SJSA1 (cell line): ENCODE measurements at regions not wholly inside any gene's neighbourhood (a gene's known extent, or its start where the extent isn't known, plus 50 kb on each side); places are given as distances from the start of the nearest gene placed in this dataset.
"Not testable (repeated sequence)": the region's sequence is repeated elsewhere in the genome, so short reads cannot be mapped to it uniquely, and the experiment has no call there.

Experiments used
- DNase-seq, 2 experiments: peaks; one replicate each; pipeline ENCODE4 v3.0.0-alpha.2; 2015 to 2020; ENCODE audit warnings: low spot score in 2 of 2, low read depth in 1 of 2
- H3K27ac ChIP-seq: fragments of 250-450 bp; sonication (Bioruptor Pico); 2 replicates; pipeline ENCODE4 v1.5.1; 2020; ENCODE audit warnings: mild to moderate bottlenecking, moderate library complexity
- H3K27me3 ChIP-seq: fragments of 250-450 bp; sonication (Bioruptor Pico); replicated peaks from 2 replicates; pipeline ENCODE4 v1.5.1; 2020; ENCODE audit warnings: mild to moderate bottlenecking, moderate library complexity
- H3K36me3 ChIP-seq: fragments of 250-450 bp; sonication (Bioruptor Pico); 2 replicates; pipeline ENCODE4 v1.5.1; 2020; ENCODE audit warnings: mild to moderate bottlenecking
- H3K4me1 ChIP-seq: fragments of 250-450 bp; sonication (Bioruptor Pico); replicated peaks from 2 replicates; pipeline ENCODE4 v1.6.1; 2021; ENCODE audit warnings: mild to moderate bottlenecking
- H3K4me3 ChIP-seq: fragments of 250-450 bp; sonication (Bioruptor Pico); 2 replicates; pipeline ENCODE4 v1.5.1; 2020; ENCODE audit warnings: mild to moderate bottlenecking
- H3K9me3 ChIP-seq: fragments of 250-450 bp; sonication (Bioruptor Pico); replicated peaks from 2 replicates; pipeline ENCODE4 v1.5.1; 2020; ENCODE audit warnings: mild to moderate bottlenecking

GRCh38 chr1:163571950-163572349, 250.2 kb downstream of the NUF2 start:
- no peaks in the 10 kb centered on the region for H3K4me1 ChIP-seq
- DNase-seq = no peak
- no peak overlapping the region for H3K27ac ChIP-seq
- no peak overlapping the region for H3K4me3 ChIP-seq
- H3K36me3 ChIP-seq = no peaks in the 10 kb centered on the region
- no peaks in the 10 kb centered on the region for H3K27me3 ChIP-seq
- H3K9me3 ChIP-seq = no peaks in the 10 kb centered on the region

- Histone ChIP-seq H3K4me1 (no peaks in the 10 kb centered on the region), H3K27me3 (no peaks in the 10 kb centered on the region), H3K27ac (no peak overlapping the region), H3K36me3 (no peaks in the 10 kb centered on the region), H3K9me3 (no peaks in the 10 kb centered on the region), H3K4me3 (no peak overlapping the region)
- DNase-seq = no peak
Observed at GRCh38 chr1:163574119-163574518, 252.4 kb downstream of the NUF2 start.

GRCh38 chr1:163580926-163581325, 259.2 kb downstream of the NUF2 start:
- no peak overlapping the region for H3K27ac ChIP-seq
- H3K4me3 ChIP-seq = no peak overlapping the region
- H3K27me3 ChIP-seq = no peaks in the 10 kb centered on the region
- no peaks in the 10 kb centered on the region for H3K9me3 ChIP-seq
- no peaks in the 10 kb centered on the region for H3K4me1 ChIP-seq
- DNase-seq = no peak
- H3K36me3 ChIP-seq = no peaks in the 10 kb centered on the region

- Histone ChIP-seq H3K27me3 (no peaks in the 10 kb centered on the region), H3K4me3 (no peak overlapping the region), H3K27ac (no peak overlapping the region), H3K4me1 (no peaks in the 10 kb centered on the region), H3K9me3 (no peaks in the 10 kb centered on the region), H3K36me3 (no peaks in the 10 kb centered on the region)
- no peak for DNase-seq
Observed at GRCh38 chr1:163583661-163584181, 262.0 kb downstream of the NUF2 start.

GRCh38 chr1:163585796-163586195, 264.0 kb downstream of the NUF2 start:
- Histone ChIP-seq H3K27me3 (no peaks in the 10 kb centered on the region; the same call in 1 of the 2 replicates), H3K27ac (no peak overlapping the region), H3K36me3 (no peaks in the 10 kb centered on the region), H3K4me3 (no peak overlapping the region), H3K4me1 (no peaks in the 10 kb centered on the region), H3K9me3 (no peaks in the 10 kb centered on the region)
- DNase-seq = no peak

- Histone ChIP-seq H3K9me3 (no peaks in the 10 kb centered on the region), H3K27me3 (no peaks in the 10 kb centered on the region; the same call in 1 of the 2 replicates), H3K27ac (no peak overlapping the region), H3K4me1 (no peaks in the 10 kb centered on the region), H3K36me3 (no peaks in the 10 kb centered on the region), H3K4me3 (no peak overlapping the region)
- no peak for DNase-seq
Observed at GRCh38 chr1:163588796-163589195, 267.0 kb downstream of the NUF2 start.

- Histone ChIP-seq H3K27me3 (no peaks in the 10 kb centered on the region; the same call in 1 of the 2 replicates), H3K27ac (no peak overlapping the region), H3K9me3 (no peaks in the 10 kb centered on the region), H3K36me3 (no peaks in the 10 kb centered on the region), H3K4me1 (no peaks in the 10 kb centered on the region), H3K4me3 (no peak overlapping the region)
- DNase-seq = no peak
Observed at GRCh38 chr1:163589735-163590134, 268.0 kb downstream of the NUF2 start.

GRCh38 chr1:163591131-163591530, 269.4 kb downstream of the NUF2 start:
- DNase-seq, H3K4me3 ChIP-seq, H3K27ac ChIP-seq, H3K27me3 ChIP-seq, H3K9me3 ChIP-seq, H3K36me3 ChIP-seq, H3K4me1 ChIP-seq: not testable (repeated sequence)

- H3K27ac ChIP-seq, DNase-seq, H3K27me3 ChIP-seq, H3K9me3 ChIP-seq, H3K4me3 ChIP-seq, H3K4me1 ChIP-seq, H3K36me3 ChIP-seq: not testable (repeated sequence)
Observed at GRCh38 chr1:163592623-163593022, 270.9 kb downstream of the NUF2 start.

GRCh38 chr1:163596106-163596505, 274.4 kb downstream of the NUF2 start:
- not testable (repeated sequence) for H3K9me3 ChIP-seq, DNase-seq, H3K36me3 ChIP-seq, H3K27me3 ChIP-seq, H3K27ac ChIP-seq, H3K4me3 ChIP-seq, H3K4me1 ChIP-seq

GRCh38 chr1:163596541-163597258, 274.9 kb downstream of the NUF2 start:
- H3K27me3 ChIP-seq = no peaks in the 10 kb centered on the region
- no peaks in the 10 kb centered on the region for H3K9me3 ChIP-seq
- no peaks in the 10 kb centered on the region for H3K4me1 ChIP-seq
- DNase-seq = no peak
- no peaks in the 10 kb centered on the region for H3K36me3 ChIP-seq
- no peak overlapping the region for H3K27ac ChIP-seq
- H3K4me3 ChIP-seq = no peak overlapping the region

GRCh38 chr1:163604321-163604720, 282.6 kb downstream of the NUF2 start:
- no peaks in the 10 kb centered on the region for H3K4me1 ChIP-seq
- no peaks in the 10 kb centered on the region for H3K27me3 ChIP-seq
- no peak for DNase-seq
- H3K9me3 ChIP-seq = no peaks in the 10 kb centered on the region
- H3K27ac ChIP-seq = no peak overlapping the region
- H3K36me3 ChIP-seq = no peaks in the 10 kb centered on the region
- H3K4me3 ChIP-seq = no peak overlapping the region

- no peak for DNase-seq
- H3K4me1 ChIP-seq = no peaks in the 10 kb centered on the region
- no peaks in the 10 kb centered on the region for H3K27me3 ChIP-seq
- H3K4me3 ChIP-seq = no peak overlapping the region
- no peak overlapping the region for H3K27ac ChIP-seq
- no peaks in the 10 kb centered on the region for H3K36me3 ChIP-seq
- no peaks in the 10 kb centered on the region for H3K9me3 ChIP-seq
Observed at GRCh38 chr1:163604896-163605295, 283.1 kb downstream of the NUF2 start.

- Histone ChIP-seq H3K4me1 (no peaks in the 10 kb centered on the region), H3K27ac (no peak overlapping the region), H3K36me3 (no peaks in the 10 kb centered on the region), H3K9me3 (no peaks in the 10 kb centered on the region), H3K4me3 (no peak overlapping the region), H3K27me3 (no peaks in the 10 kb centered on the region)
- no peak for DNase-seq
Observed at GRCh38 chr1:163608979-163609378, 287.2 kb downstream of the NUF2 start.

GRCh38 chr1:163609858-163610257, 288.1 kb downstream of the NUF2 start:
- Histone ChIP-seq H3K9me3 (no peaks in the 10 kb centered on the region), H3K4me1 (no peaks in the 10 kb centered on the region), H3K36me3 (no peaks in the 10 kb centered on the region), H3K4me3 (no peak overlapping the region), H3K27me3 (no peaks in the 10 kb centered on the region), H3K27ac (no peak overlapping the region)
- no peak for DNase-seq
